Tongue (tissue), 1 donor: ENCODE measurements at regions not wholly inside any gene's neighbourhood (a gene's known extent, or its start where the extent isn't known, plus 50 kb on each side); places are given as distances from the start of the nearest gene placed in this dataset.

Experiments
- DNase-seq: peaks from one replicate; pipeline ENCODE4 v3.0.0-alpha.2; 2015

DNA sequence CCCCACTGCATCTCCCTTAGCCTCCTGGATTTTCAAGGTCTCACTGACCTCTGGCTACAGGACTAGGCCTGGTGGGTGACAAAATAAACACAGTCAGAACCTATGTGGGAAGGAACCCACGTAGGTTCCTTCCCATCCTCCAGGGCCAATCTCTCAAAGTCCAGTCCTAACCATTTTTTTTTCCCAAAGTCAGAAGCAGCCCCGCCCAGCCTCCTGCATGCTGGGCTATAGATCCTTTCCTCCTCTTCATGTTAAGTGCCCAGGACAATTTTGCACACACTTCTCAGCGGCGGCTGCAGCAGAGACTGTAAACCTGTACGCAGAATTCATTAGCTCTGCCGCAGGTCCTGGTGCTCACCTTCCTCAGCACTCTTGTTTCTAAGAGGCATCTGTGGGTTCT, 285.8 kb downstream of the NPIPA8 start:
- DNase-seq, result no peak

DNA sequence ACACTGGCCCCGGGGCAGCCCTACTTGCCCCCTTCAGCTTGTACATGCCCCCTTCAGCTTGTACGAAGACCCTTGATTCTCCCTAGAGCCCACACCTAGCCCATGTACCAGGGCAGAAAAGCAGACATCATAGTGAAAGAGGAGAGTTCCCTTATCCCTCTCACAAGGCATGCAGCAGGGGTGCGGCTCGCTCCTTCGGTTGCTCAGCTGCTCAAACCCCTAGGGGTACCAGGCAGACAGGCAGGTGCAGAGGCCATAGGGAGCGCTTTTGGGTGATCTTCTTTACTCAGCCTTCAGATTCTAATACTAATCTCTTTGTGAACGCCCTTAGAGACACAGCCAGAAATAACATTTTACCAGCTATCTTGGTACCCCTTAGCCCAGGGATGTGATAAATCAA, 286.3 kb downstream of the NPIPA8 start:
- DNase-seq, result no peak

DNA sequence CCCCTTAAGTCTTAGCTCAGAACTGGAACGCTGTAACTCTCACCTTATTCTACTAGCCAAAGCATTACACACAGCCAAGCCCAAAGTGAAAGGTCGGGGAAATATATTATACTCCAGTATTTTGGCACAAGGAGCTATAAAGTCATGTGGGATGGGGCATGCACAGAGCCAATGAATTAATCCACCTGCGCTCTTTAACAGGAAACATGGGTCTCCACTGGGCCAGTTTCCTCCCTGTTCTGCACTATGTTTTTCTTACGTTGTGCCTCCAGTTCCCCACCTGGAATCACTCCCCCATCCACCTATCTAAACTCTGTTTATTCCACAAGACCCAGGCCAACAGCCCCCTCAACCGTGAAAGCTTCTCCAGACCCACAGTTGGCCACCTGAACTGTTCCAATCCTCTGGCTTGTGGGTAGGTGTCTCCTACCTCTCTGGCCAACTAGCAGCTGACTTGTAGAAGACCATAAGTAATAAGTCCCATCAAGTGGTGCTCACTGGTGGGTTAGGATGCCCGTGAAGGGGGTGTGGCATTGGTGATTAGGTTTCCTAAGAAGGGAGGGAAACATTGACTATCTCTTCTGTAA, 286.9 kb downstream of the NPIPA8 start:
- no peak for DNase-seq

DNA sequence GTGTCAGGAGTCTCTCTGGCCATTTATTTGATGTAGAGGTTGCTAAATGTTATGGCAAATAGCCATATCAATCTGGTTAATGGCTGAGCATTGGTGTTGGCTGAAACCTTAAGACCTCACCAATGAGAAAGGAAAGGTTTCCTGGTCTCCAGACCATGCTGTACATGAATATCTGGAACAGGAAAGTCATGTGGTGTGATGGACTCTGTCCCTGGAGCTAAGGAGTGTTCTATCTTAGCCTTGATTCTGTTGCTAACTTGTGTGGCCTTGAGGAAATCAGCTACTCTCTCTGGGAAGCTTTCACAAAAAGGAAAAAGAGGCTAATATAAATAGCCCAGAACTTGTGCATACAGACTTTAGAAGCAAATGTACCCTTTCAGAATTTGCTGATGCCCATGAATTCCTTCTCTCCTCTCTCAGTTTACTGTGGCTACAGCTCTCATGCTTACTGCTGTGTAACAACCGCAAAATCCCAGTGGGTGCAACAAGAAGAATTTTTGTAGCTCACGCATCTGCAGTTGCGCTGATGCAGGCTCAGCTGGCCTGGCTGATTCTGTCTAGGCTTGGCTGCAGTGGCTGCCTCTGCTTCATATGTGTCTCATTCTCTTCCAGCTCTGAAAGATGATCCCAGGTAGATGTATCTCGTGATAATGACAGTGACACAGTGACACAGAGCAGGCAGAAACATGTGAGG, 287.5 kb downstream of the NPIPA8 start:
- peak; percentile 32 for DNase-seq

DNA sequence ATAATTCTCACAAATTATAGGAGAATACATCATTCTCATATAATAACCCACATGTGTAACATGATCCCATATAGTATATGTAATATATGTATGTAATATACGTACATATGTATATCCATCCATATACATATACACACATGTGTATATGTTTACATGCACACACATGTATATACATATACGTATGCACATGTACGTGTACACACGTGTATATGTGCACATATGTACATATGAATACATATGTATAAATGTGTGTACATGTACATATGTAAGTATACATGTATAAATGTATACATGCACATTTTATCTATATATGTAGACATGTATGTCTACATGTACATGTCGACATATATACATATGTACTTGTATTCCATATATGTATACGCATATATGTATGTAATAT, 288.8 kb downstream of the NPIPA8 start:
- no peak for DNase-seq

DNA sequence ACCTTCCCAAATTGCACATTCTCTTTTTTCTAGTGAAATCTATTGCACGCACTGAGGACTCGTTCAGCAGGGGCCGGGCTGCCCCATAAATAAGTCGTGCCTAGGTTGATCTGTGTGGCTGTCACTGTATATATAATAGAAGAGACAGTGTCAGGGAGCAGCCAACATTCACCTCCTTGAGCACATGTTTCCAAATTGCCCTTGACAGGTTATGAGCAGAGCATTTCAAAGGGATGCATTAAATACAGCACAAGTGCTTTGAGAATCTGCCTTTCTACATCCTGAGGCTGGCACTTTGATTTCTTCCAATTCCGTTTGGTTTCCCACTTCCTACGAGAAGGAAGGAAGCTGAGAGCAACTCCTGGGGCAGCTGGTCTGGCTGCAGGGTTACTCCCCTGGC, 291.2 kb downstream of the NPIPA8 start:
- no peak for DNase-seq

DNA sequence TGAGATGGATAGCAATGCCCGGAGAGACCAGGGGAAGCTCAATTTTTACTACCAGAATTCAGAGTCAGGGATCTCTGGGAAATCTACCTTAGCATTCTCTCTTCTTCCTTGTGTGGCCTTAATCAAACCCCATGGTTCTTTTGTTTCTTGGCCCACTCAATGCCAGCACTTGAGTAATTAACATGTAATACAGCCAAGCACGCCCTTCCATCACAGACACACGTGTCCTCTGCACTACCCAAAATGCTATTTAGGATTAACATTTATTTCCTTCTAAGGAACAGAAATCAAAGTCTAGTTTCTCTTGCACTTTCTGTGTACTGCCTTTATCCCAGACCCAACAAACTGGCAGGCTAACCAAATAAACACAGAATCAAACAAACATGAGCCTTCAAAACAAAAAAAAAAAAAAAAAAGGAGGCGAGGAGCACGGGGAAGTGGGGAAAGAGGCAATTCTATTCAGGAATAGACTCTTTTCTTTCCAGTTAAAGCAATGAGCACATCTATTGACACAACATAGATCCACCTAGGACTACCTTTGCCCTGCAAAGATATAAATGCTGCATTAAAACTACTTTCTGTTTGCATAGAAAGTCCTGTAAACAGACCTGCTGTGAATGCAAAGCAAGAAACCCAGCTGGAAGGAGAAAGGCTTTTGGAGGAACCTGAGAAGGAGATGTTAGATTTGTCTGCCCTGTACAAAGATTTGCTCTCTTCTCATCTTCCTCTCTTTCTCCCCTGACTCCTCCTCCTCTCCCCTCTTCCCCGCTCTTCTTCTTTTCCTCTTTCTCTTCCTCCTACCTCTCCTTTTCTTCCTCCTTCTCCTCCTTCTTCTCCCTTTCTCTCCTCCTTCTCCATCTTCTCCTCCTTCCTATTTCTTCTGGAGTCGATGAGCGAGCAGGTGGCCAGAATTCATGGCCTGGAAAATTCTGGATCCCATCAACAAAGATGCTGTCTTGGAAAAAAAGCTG, 294.4 kb downstream of the NPIPA8 start:
- no peak for DNase-seq

DNA sequence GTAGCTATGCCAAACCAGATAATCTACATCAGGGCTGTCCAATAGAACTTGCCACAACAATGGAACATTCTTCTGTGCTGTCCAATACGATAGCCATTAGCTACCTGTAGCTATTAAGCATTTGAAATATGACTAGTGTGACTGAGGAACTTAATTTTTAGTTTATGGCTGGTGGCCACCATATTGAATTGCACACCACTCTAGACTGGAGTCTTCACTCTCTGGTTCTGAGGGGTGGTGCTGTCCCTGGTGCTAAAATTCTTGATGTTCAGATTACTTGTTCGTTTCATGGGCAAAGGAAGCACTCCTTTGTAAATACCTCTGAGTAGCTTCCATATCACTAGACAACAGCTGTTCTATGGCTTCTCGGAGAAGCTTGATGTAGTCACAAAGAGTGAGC, 296.6 kb downstream of the NPIPA8 start:
- no peak for DNase-seq

DNA sequence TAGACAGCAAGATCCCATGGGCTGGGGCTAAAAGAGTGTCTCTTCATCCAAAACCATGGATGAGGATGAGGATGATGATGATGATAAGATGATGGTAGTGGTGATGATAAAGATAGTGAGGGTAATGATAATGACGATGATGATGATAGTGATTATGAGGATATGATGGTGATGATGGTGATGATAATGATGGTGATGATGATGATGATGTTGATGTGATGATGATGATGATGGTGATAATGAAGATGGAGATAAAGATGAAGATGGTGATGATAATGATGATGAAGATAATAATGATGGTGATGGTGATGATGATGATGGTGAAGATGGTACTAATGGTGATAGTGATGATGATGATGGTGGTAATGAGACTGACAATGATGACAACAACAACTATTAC, 299.5 kb downstream of the NPIPA8 start:
- no peak for DNase-seq

DNA sequence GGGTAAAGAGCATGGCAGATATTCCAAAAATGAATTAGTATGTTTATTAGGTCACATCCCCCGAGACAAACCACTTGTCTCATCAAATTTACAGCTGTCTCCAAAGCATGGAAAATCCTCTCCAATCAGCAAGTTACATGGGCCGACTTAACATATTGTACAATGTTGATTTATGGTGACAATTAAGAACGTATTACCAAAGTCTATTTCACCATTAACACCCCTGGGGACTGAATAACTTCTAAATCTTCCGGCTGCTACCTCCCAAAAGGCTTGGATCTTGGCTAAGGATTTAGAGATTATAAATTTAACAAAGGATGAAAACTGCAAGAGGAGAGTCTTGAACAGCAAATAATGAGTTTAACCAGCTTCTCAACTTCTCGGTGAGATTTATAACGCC, 311.9 kb downstream of the NPIPA8 start:
- DNase-seq, result no peak

DNA sequence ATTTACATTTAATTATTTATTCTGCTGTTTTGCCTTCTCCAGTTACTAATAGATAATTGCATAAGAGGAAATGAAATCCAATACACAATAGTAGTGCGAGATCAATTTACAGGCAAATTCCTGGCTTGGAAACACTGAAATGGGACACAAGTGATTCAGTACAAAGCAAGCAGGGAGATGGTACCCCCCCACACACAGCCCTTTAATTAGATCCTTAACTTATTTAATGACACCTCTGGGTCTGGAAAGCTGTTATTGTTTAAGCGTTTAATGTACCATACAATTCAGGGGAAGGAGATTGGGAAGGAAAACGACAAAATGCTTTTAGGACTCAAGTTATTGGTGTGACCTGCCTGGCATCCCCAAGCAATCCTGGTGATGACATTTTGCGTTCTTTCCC, 318.2 kb downstream of the NPIPA8 start:
- DNase-seq, result no peak

DNA sequence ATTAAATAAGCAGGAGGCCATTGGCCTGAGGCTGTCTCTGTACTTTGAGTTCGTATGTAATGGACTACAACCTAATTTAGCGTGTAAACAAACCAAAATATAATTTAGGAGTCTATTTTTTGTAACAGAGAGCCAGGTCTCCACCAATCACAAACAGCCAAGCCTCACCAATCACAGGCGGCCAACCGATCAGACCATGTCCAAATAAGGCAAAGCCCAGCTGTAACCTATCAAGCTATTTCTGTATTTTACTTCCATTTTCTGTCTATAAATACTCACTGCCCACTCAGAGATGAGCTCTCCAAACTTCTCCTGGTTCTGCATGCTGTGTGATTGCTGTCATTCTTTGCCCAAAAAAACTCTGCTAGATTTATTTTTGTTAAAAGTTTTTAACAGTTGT, 322.7 kb downstream of the NPIPA8 start:
- no peak for DNase-seq

DNA sequence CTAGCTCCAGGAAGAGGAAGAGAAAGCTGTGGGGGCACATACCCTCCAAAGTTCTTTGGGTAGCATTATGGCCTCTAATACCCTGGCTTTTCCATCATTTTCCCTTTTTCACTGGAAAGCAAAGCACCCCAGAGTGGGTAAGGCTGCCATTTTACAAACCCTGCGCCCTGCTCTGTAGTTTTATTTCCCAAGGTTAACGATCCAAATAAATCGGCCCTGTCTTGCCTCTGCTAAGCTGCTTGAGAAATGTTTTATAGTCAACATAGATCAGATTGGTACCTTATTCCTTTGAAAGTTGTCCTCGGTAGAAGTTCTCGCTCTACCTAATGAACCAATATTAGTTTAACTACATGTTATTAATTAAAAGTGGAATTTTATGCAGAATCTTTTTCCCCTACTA, 328.2 kb downstream of the NPIPA8 start:
- no peak for DNase-seq

DNA sequence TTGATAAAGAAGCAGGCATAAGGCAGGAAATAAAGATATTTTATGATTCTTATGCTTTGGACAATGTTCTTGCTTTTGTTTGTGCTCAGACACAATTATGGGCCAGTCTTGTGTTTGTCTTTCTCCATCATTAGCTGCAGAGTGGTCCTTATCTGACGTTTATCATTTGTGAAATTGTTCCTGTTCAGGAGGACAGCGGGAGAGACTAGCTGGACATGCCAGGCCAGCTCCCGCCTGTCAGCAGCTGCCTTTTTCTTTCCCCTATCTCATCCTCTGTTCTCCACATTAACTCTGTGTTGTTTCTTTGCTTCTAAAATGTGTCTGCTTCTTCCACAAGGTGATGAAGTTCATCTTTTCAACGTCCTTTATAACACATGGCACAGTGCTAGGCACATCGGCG, 333.5 kb downstream of the NPIPA8 start:
- no peak for DNase-seq

DNA sequence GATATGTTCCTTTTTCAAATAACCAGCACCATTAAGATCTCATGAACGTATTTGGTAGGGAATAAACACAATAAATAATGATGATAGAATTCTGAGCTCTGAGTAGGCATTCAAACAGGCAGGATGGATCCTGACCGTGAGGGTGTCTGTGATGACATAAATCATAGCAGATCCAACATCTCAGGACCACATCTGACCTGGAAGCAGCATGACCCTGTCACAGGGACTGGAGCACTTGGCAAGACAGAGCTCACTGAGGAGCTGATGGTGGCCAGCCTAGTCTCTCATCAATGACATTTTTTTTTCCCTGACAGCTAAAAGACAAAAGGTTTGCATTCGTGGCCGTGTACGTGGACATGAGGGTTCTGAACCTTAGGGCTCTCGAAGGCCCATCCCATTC, 337.5 kb downstream of the NPIPA8 start:
- no peak for DNase-seq

DNA sequence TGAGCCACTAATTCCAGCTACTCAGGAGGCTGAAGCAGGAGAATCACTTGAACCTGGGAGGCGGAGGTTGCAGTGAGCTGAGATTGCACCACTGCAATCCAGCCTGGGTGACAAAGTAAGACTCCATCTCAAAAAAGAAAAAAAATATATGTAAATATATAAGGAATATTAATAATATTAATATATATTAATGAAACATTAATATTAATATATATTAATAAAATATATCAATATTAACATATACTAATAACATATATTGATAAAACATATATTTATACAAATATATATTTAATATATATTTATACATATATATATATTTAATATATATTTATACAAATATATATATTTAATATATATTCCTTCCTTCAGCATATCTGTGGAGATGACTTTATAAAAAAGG, 338.0 kb downstream of the NPIPA8 start:
- DNase-seq, result no peak

DNA sequence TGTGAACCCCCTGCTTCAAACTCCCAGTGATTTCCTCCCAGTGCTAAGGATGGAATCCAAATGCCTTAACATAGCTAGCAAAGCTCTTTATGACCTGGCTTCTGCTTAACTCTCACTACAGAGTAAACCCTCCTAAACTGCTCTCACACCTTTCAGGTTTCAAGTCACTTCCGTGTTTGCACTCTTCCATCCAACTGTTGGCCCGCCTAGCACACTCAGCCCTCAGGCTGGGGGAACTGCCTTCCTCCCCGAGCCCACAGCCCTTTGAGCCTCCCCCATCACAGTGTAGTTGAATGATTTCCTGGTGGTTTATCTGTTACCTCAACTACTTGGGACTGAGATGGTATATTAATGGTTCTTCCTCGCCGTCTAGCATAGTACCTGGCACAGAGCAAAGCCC, 342.5 kb downstream of the NPIPA8 start:
- no peak for DNase-seq

DNA sequence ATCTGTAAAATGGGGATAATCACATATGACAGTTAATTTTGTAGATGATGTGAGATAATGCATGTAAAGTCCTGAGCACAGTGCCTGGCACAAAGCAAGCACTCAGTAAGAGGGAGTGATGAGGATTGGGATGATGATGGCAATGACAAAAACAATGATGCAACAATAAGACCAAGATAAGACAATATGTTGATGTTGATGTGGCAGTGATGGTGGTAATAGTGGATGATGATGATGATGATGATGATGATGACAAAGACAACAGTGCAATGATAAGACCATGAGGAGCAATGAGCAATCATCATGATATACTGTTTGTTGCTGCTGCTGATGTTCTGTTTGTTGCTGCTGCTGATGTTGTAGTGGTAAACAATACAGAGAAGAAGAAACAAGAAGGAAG, 344.1 kb downstream of the NPIPA8 start:
- DNase-seq, result no peak

DNA sequence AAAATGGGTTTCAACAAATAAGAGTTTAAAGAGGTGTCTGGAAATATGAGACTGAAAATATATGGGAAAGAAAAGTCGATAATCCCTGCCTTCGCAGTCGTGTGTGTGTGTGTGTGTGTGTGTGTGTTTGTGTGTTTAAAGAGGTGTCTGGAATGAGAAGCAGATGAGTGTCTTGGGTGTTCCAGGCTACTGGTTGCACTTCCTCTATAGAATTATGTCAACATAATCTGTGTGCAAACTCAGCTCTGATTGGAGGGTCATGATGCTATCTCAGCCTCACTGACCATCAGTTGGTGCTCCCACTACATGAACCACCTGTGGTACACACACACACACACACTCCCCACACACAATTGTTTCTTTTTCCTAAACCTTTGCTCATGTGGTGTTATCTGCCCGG, 347.3 kb downstream of the NPIPA8 start:
- no peak for DNase-seq

DNA sequence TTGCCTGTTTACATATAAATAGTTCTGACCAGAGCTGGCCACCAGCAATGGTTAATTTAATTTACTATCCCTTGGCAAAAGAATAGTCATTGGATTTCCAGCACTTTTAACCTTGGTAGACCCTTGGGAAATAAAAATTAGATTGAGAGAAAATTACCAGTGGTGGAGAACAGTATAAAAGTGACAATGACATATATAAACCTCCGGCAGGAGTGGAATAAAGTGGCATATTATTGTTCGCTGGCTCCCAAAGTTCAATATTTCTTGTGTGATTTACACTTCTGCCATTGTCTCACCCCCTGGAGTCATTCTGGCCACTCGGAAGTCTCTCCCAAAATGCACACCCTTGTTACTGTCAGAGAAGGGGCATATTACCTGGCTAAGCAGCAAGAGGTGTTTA, 347.7 kb downstream of the NPIPA8 start:
- no peak for DNase-seq

DNA sequence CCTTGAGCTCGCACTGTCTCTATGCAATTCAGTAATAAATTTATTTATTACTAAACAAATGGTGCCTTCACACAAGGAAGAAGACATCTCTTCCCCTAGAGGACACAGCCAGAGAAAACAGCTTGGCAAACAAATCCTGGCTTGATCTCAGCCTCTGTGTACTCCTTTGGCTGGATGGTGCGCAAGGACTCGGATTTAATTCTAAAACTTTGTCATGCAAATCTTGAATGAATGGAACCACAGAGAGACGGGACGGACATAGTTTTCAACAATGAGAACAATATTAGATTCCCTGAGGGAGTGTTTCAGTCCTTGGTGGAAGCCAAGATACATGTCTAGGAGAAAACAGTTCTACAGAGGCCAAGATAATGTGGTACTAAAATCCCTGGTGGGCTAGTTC, 349.5 kb downstream of the NPIPA8 start:
- DNase-seq, result no peak

DNA sequence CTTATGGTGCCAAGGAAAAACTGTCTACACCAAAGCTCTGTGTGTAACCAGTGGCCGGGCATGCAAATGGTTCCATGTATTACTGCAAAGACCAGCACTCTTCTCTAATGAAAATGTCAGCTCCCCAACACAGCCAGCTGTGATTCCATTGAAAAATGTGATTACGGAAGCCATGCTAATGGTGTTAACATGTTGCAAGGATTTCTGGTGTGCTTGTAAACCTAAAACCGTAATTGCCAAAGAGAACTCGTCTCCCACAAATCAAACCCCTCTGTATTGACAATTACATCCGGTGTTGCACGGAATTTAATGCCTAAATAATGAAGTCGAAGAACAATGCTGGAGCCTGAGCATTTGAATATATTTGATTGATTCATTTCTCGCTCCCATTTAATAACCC, 351.7 kb downstream of the NPIPA8 start:
- no peak for DNase-seq

DNA sequence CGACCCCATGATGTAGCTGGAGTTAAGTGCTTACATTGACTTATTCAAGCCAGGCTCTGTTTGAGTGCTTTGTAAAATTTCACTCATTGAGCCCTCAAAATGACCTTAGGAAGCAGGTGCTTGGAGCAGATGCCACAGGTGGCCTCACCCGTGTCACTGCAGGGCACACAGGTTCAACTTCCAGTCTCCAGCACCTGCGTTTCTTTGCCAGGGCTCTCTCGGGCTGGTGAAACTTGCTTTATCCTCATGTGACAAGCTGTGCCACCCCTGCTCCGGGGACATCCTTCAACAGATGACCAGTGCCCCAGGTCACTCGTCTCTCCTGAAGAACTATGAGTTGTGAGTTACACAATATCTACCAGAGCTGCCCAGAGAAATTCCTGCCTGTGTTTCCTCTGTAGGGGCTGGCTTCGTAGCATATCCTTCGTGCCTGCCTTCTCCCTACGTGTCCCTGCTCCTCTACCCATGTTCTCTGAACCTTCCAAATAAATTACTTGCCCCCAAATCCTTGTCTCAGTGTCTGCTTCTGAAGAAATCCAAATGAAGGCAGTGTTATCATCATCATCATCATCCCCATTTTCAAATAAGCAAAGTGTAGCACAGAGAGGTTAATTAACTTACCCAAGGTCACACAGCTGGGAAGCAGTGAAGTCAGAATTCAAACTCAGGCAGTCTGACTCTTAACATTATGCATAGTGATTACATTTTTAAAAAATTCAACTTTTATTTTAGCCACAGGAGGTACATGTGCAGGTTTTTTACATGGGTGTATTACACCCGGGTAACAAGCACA, 352.5 kb downstream of the NPIPA8 start:
- no peak for DNase-seq
